ENCODE measurements at regions not wholly inside any gene's neighbourhood (a gene's known extent, or its start where the extent isn't known, plus 50 kb on each side); places are given as distances from the start of the nearest gene placed in this dataset.

- TF ChIP-seq CTCF (IDR thresholded peaks at IDR 0.05) (no peak), POLR2A (IDR thresholded peaks at IDR 0.05) (no peak), POLR2AphosphoS5 (IDR thresholded peaks at IDR 0.05) (no peak)
Observed at GRCh38 chr12:123075087-123075645, 75.7 kb downstream of the PITPNM2 start.

Measured in upper lobe of left lung (tissue), 4 donors.